ENCODE measurements at regions not wholly inside any gene's neighbourhood (a gene's known extent, or its start where the extent isn't known, plus 50 kb on each side); places are given as distances from the start of the nearest gene placed in this dataset.

DNA sequence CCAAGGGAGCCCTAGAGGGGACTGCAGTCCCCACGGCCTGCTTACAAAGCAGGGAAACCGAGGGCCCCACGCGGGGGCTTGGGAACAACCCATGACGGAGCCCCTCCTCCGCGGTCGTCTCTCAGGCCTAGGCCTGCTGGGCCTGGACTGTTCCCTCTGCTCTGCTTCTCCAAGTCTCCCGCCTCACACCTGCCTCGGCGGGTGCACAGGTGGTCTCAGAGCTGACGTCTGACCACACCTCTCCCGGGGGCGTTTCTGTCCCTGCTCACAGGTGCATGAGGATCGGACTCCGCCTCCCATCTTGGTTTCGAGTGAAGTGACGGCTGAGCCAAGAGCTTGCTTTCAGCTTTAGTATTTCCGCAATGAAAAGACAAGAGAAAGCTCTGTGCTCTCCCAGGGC, 72.1 kb downstream of the MRPL36 start:
- ChIA-PET CTCF (interaction anchor here (0.5 kb wide), 1 partner anchor 311 kb away, joined by 6 read pairs; no protein-coding TSS in a partner anchor), POLR2A (no interaction called here)
- DNase-seq (ENCODE audit: low read depth, low spot score) = no peak
- Histone ChIP-seq H3K9me3 (ENCODE audit: control insufficient read depth, insufficient read depth, low read depth, low read length) (no peaks in the 10 kb centered on the region), H3K27me3 (ENCODE audit: control insufficient read depth, insufficient read depth, low read length) (no peaks in the 10 kb centered on the region), H3K4me1 (ENCODE audit: control insufficient read depth, insufficient read depth, low read length) (no peaks in the 10 kb centered on the region), H3K4me3 (ENCODE audit: low read depth in 2 of 2, low read length in 2 of 2) (no peak overlapping the region), H3K36me3 (ENCODE audit: control insufficient read depth, insufficient read depth, low read length) (no peaks in the 10 kb centered on the region), H3K27ac (ENCODE audit: low read length) (no peak overlapping the region)
- TF ChIP-seq CTCF (IDR thresholded peaks at IDR 0.05) (no peak), POLR2AphosphoS5 (IDR thresholded peaks at IDR 0.05; ENCODE audit: low read depth, low read length) (no peak), SIN3A (IDR thresholded peaks at IDR 0.05; ENCODE audit: borderline replicate concordance, insufficient read depth, low read depth, low read length) (no peak)
- TF ChIP-seq, protein P1, sequence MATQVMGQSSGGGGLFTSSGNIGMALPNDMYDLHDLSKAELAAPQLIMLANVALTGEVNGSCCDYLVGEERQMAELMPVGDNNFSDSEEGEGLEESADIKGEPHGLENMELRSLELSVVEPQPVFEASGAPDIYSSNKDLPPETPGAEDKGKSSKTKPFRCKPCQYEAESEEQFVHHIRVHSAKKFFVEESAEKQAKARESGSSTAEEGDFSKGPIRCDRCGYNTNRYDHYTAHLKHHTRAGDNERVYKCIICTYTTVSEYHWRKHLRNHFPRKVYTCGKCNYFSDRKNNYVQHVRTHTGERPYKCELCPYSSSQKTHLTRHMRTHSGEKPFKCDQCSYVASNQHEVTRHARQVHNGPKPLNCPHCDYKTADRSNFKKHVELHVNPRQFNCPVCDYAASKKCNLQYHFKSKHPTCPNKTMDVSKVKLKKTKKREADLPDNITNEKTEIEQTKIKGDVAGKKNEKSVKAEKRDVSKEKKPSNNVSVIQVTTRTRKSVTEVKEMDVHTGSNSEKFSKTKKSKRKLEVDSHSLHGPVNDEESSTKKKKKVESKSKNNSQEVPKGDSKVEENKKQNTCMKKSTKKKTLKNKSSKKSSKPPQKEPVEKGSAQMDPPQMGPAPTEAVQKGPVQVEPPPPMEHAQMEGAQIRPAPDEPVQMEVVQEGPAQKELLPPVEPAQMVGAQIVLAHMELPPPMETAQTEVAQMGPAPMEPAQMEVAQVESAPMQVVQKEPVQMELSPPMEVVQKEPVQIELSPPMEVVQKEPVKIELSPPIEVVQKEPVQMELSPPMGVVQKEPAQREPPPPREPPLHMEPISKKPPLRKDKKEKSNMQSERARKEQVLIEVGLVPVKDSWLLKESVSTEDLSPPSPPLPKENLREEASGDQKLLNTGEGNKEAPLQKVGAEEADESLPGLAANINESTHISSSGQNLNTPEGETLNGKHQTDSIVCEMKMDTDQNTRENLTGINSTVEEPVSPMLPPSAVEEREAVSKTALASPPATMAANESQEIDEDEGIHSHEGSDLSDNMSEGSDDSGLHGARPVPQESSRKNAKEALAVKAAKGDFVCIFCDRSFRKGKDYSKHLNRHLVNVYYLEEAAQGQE (IDR thresholded peaks at IDR 0.05; ENCODE audit: insufficient read depth in 1 of 2, low read depth in 2 of 2, low read length in 1 of 2) = no peak
- ATAC-seq = no peak
- in situ Hi-C loops (cut with HindIII; ENCODE audit: low pct_unique_long_range_greater_than_20kb, low sequenced_read_pairs) = no loop called here
- no TSS peak for BruUV-seq (replicated peaks)
- intact Hi-C loops (cut with micrococcal nuclease; ENCODE audit: unreplicated experiment) = no loop called here

- Histone ChIP-seq H3K4me3 (ENCODE audit: low read depth in 2 of 2, low read length in 2 of 2) (no peak overlapping the region), H3K27me3 (ENCODE audit: control insufficient read depth, insufficient read depth, low read length) (no peaks in the 10 kb centered on the region), H3K9me3 (ENCODE audit: control insufficient read depth, insufficient read depth, low read depth, low read length) (no peaks in the 10 kb centered on the region), H3K27ac (ENCODE audit: low read length) (no peak overlapping the region), H3K36me3 (ENCODE audit: control insufficient read depth, insufficient read depth, low read length) (no peaks in the 10 kb centered on the region), H3K4me1 (ENCODE audit: control insufficient read depth, insufficient read depth, low read length) (no peaks in the 10 kb centered on the region)
- no peak for ATAC-seq
- TF ChIP-seq POLR2AphosphoS5 (IDR thresholded peaks at IDR 0.05; ENCODE audit: low read depth, low read length) (no peak), TCF7L2 (IDR thresholded peaks at IDR 0.05; ENCODE audit: low read depth, low read length) (no peak), CTCF (IDR thresholded peaks at IDR 0.05) (no peak), SIN3A (IDR thresholded peaks at IDR 0.05; ENCODE audit: borderline replicate concordance, insufficient read depth, low read depth, low read length) (no peak)
- TF ChIP-seq, protein P1 (IDR thresholded peaks at IDR 0.05; ENCODE audit: insufficient read depth in 1 of 2, low read depth in 2 of 2, low read length in 1 of 2) = no peak
- intact Hi-C loops (cut with micrococcal nuclease; ENCODE audit: unreplicated experiment) (no loop called here), in situ Hi-C loops (cut with HindIII; ENCODE audit: low pct_unique_long_range_greater_than_20kb, low sequenced_read_pairs) (no loop called here)
- DNase-seq (ENCODE audit: low read depth, low spot score) = no peak
- ChIA-PET CTCF (no interaction called here), POLR2A (no interaction called here)
- BruUV-seq (replicated peaks) = no TSS peak
Observed at GRCh38 chr5:1726956-1727355, 72.7 kb downstream of the MRPL36 start.

Measured in Panc1 (cell line).